VCaP (cell line): ENCODE measurements at regions not wholly inside any gene's neighbourhood (a gene's known extent, or its start where the extent isn't known, plus 50 kb on each side); places are given as distances from the start of the nearest gene placed in this dataset.

Experiments
- H3K27ac ChIP-seq: fragments of 450-650 bp; 2 replicates; pipeline ENCODE4 v1.5.1; 2017
- CTCF ChIP-seq: fragments of 450-650 bp; conservative IDR thresholded peaks from 2 replicates; pipeline ENCODE4 v1.5.1; 2017; ENCODE audit warnings: mild to moderate bottlenecking, moderate library complexity

DNA sequence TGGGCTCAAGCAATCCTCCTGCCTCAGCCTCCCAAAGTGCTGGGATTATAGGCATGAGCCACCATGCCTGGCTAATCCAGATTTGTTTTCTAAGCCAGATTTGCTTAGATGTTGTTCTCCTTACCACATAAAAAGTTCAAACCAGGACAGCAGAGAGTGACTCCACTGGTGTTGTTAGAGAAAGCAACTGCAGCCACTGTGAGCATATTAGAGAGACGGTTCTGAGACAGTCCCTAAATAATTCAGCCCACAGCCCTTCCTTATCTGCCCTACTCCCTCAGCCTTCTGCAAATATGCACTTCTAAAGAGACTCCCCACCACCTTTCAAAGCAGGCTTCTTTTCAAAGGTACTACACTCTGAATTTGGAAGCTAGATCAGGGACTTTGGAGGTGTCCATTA, 96.1 kb downstream of the DRD1 start:
- H3K27ac ChIP-seq = no peak overlapping the region
- no peak for TF ChIP-seq CTCF

DNA sequence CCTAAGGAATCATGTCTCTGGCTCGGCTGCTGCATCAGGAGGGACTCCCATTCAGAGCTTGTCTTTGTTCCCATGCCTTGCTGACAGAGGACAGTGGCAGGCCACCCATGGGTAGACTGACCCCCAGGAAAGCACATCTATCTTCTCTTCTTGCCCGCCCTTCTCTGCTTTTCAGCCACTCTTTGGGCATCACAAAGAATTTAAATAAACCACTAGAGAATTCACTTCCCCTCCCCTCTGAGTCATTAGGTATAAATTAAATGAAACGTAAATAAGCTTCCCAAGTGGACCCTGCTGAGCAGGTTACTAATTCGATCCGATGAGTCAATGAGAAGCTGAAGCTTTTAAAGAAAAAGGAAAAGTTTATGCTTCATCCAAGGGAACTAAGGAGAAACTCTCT, 97.0 kb downstream of the DRD1 start:
- no peak for TF ChIP-seq CTCF
- no peak overlapping the region for H3K27ac ChIP-seq

DNA sequence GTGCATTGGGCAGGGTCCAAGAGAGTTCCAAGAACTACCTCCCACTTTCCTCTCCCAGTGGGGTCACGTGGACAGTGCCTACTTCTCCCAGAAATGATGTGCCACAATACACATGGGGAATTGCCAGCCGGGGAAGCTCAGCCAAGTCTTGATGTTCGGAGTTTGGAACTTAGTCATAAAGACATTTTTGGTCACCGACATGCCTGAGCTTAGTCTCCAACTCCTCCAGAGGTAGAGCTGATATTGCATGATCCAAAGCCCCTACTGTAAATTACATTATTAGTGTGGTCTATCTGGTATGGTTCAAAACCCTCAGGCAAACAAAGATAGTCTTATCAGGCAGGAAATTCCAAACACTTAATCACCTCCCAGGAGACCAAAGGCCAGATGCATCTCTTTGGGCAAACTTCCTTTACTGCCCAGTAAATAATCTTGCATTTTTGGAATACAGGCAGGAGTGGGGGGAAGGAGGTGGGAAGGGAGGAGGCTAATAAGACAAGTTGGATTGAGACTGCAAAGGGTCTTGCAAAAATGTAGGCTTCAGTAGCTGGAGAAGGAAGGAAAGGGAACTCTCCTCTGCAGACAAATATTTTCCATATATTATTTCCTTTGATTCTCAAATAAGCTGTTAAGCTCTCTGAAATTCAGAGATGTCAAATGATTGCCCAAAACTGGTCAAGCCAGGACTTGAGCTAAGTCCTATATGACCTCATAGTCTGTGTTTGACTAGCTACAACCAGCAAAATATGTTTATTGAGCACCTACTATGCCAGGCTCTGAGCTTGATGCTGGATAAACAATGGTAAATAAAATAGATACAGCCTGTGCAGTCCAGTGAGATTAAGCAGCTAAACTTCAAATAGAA, 99.4 kb downstream of the DRD1 start:
- H3K27ac ChIP-seq = no peak overlapping the region
- TF ChIP-seq CTCF = no peak

DNA sequence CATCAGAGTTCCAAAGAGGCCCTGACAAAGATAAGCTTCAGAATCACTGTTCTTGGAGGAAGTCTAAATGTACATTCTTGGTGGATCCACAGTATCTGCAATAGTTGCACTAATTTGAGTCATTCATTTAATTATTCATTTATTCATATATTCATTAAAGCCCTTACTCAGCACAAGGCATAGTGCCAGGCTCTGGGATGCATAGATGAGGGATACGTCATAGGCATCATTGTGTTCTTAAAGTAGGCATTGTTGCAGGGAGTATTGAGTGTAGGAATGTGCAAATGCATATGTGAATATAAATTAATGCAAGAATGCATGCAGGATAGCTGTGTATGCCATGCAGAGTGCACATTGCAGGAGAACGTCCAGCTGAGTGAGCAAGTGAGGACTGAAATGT, 100.7 kb downstream of the DRD1 start:
- H3K27ac ChIP-seq = no peak overlapping the region
- no peak for TF ChIP-seq CTCF

DNA sequence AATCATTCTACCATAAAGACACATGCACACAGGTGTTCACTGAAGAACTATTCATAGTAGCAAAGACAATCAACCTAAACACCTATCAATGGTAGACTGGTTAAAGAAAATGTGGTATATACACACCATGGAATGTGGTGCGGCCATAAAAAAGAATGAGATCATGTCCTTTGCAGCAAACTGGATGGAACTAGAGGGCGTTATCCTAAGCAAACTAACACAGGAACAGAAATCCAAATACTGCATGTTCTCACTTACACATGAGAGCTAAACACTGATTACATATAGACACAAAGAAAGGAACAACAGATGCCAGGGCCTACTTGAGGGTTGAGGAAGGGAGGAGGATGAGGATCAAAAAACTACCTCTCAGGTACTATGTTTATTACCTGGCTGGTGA, 103.8 kb downstream of the DRD1 start:
- no peak overlapping the region for H3K27ac ChIP-seq
- no peak for TF ChIP-seq CTCF

GRCh38 chr5:175337680-175338079, 106.3 kb downstream of the DRD1 start:
- TF ChIP-seq CTCF = no peak
- H3K27ac ChIP-seq = no peak overlapping the region

GRCh38 chr5:175336781-175337180, 107.2 kb downstream of the DRD1 start:
- no peak overlapping the region for H3K27ac ChIP-seq
- no peak for TF ChIP-seq CTCF
